Fibroblast of lung (primary cell): ENCODE measurements at regions not wholly inside any gene's neighbourhood (a gene's known extent, or its start where the extent isn't known, plus 50 kb on each side); places are given as distances from the start of the nearest gene placed in this dataset.

Experiments used
- DNase-seq, 2 donors: peaks; one replicate each; pipeline versions ENCODE4 v3.0.0 to v3.0.0-alpha.2; 2010; ENCODE audit warnings: low read depth in 2 of 2
- H2AFZ ChIP-seq: 2 replicates; pipeline ENCODE4 v1.5.1; 2012; ENCODE audit warnings: low read length, control low read depth, inconsistent platforms
- H3K27ac ChIP-seq: 2 replicates; pipeline ENCODE4 v1.5.1; 2011; ENCODE audit warnings: low read length, control low read depth; ENCODE audit not compliant: insufficient read depth
- H3K27me3 ChIP-seq: 2 replicates; pipeline ENCODE4 v1.5.1; 2011; ENCODE audit warnings: mild to moderate bottlenecking, low read length; ENCODE audit not compliant: control insufficient read depth, insufficient read depth
- H3K36me3 ChIP-seq: 2 replicates; pipeline ENCODE4 v1.5.1; 2011; ENCODE audit warnings: low read length; ENCODE audit not compliant: control insufficient read depth, insufficient read depth
- H3K4me1 ChIP-seq: 2 replicates; pipeline ENCODE4 v1.5.1; 2011; ENCODE audit warnings: low read length; ENCODE audit not compliant: control insufficient read depth, insufficient read depth; ENCODE audit errors: extremely low read depth
- H3K4me2 ChIP-seq: 2 replicates; pipeline ENCODE4 v1.5.1; 2011; ENCODE audit warnings: low read length, control low read depth; ENCODE audit not compliant: insufficient read depth; ENCODE audit errors: extremely low read depth
- H3K4me3 ChIP-seq, 4 experiments: fragments of 200-600 bp in 1 of 4; sonication (generic) in 1 of 4; replicated peaks in 1 of 4; 2 replicates each; pipeline ENCODE4 v1.5.1; 2011 to 2016; ENCODE audit warnings: low read length in 4 of 4, low read depth in 3 of 4, mild to moderate bottlenecking in 3 of 4, control low read depth in 2 of 4, inconsistent platforms in 1 of 4, mixed read lengths in 1 of 4; ENCODE audit not compliant: insufficient read depth in 1 of 4; ENCODE audit errors: control extremely low read depth in 1 of 4
- H3K79me2 ChIP-seq: 2 replicates; pipeline ENCODE4 v1.5.1; 2012; ENCODE audit warnings: mild to moderate bottlenecking, low read length, inconsistent platforms; ENCODE audit not compliant: control insufficient read depth, insufficient read depth
- H3K9ac ChIP-seq: 2 replicates; pipeline ENCODE4 v1.5.1; 2011; ENCODE audit warnings: mild to moderate bottlenecking, low read length, control low read depth; ENCODE audit not compliant: insufficient read depth
- H3K9me3 ChIP-seq: 2 replicates; pipeline ENCODE4 v1.5.1; 2012; ENCODE audit warnings: low read depth, low read length; ENCODE audit not compliant: control insufficient read depth, insufficient read depth
- H4K20me1 ChIP-seq: 2 replicates; pipeline ENCODE4 v1.5.1; 2011; ENCODE audit warnings: low read length; ENCODE audit not compliant: control insufficient read depth, insufficient read depth; ENCODE audit errors: extremely low read depth
- CTCF ChIP-seq, 2 donors: IDR thresholded peaks in 1 of 2; conservative IDR thresholded peaks in 1 of 2; 1 replicate in 1 of 2; 2 replicates in 1 of 2; pipeline ENCODE4 v1.5.1; 2011 to 2012; ENCODE audit warnings: low read length in 2 of 2, control low read depth in 1 of 2, inconsistent platforms in 1 of 2, low read depth in 1 of 2, mild to moderate bottlenecking in 1 of 2
- EZH2 ChIP-seq: IDR thresholded peaks from 2 replicates; pipeline ENCODE4 v1.5.1; 2012; ENCODE audit warnings: low read length, control low read depth, mild to moderate bottlenecking; ENCODE audit errors: missing control alignments

DNA sequence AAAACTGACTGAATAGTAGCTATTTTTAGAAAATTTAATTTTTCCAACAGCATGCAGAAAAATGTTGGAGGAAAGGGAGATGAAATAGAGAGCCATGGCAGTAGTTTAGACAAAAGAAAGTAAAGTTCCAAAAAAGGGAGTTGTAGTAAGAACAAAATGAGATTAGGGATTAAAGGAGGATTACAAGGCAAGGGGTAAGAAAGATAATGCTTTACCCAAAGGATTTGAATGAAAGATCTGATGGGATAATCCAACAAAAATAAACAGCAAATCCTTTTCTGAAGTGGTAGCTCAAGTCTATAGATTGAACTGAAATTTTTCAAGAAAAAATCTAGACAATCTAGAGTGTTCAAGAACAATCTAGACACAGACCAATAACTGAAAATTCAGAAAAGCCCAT is 644.3 kb upstream of the FSHR start:
- H3K27me3 ChIP-seq = no peaks in the 10 kb centered on the region
- H3K4me3 ChIP-seq = no peak overlapping the region
- H4K20me1 ChIP-seq = no peaks in the 10 kb centered on the region
- H2AFZ ChIP-seq = no peak overlapping the region
- H3K36me3 ChIP-seq = no peaks in the 10 kb centered on the region
- H3K4me1 ChIP-seq = no peaks in the 10 kb centered on the region
- H3K9me3 ChIP-seq = no peaks in the 10 kb centered on the region
- TF ChIP-seq CTCF (conservative IDR thresholded peaks at IDR 0.05 in 1 of 2, IDR thresholded peaks at IDR 0.05 in 1 of 2; ENCODE audit: low read depth in 1 of 2, low read length in 2 of 2) = no peak
- TF ChIP-seq EZH2 = no peak
- no peak overlapping the region for H3K4me2 ChIP-seq
- no peak overlapping the region for H3K27ac ChIP-seq
- no peak overlapping the region for H3K9ac ChIP-seq
- no peaks in the 10 kb centered on the region for H3K79me2 ChIP-seq
- no peak for DNase-seq

DNA sequence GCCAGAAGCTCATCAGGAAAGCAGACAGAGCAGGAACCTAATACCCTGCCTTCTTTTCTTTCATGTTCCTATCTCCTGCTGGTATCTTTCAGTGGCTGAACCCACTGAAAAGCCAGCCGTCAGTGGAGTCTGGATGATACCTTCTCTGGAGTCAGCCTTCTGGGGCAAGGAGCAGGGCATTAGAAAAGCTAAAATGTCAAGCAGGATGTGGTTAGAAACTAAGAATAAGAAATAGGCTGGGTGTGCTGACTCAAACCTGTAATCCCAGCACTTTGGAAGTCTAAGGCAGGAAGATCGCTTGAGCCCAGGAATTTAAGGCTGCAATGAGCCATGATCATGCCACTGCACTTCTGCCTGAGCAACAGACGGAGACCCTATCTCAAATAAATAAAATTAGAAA is 642.0 kb upstream of the FSHR start:
- H3K79me2 ChIP-seq = no peaks in the 10 kb centered on the region
- H3K4me2 ChIP-seq = no peak overlapping the region
- H2AFZ ChIP-seq = no peak overlapping the region
- no peaks in the 10 kb centered on the region for H4K20me1 ChIP-seq
- DNase-seq = no peak
- H3K36me3 ChIP-seq = no peaks in the 10 kb centered on the region
- no peak overlapping the region for H3K4me3 ChIP-seq
- no peak overlapping the region for H3K9ac ChIP-seq
- H3K27me3 ChIP-seq = no peaks in the 10 kb centered on the region
- H3K27ac ChIP-seq = no peak overlapping the region
- no peaks in the 10 kb centered on the region for H3K9me3 ChIP-seq
- no peaks in the 10 kb centered on the region for H3K4me1 ChIP-seq
- TF ChIP-seq CTCF (conservative IDR thresholded peaks at IDR 0.05 in 1 of 2, IDR thresholded peaks at IDR 0.05 in 1 of 2; ENCODE audit: low read depth in 1 of 2, low read length in 2 of 2) (no peak), EZH2 (no peak)

DNA sequence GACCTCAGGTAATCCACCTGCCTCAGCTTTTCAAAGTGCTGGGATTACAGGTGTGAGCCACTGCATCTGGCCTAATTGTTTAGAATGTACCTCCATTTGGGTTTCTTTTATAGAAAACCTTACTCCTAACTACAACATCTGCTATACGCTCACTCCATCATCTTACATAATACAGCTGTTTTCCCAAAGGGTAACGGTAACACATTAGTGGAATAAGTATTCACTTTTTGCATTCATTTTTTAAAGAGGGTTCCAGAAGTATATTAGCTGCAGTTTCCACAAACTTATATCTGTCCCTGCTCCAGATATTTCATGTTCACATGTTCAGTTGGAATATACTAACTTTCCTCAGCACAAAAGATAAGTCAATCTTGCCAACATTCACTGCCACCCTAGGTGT is 640.1 kb upstream of the FSHR start:
- Histone ChIP-seq H3K4me3 (no peak overlapping the region), H3K4me1 (no peaks in the 10 kb centered on the region), H2AFZ (no peak overlapping the region), H3K27me3 (no peaks in the 10 kb centered on the region), H3K9me3 (no peaks in the 10 kb centered on the region), H3K9ac (no peak overlapping the region), H3K79me2 (no peaks in the 10 kb centered on the region), H4K20me1 (no peaks in the 10 kb centered on the region), H3K4me2 (no peak overlapping the region), H3K27ac (no peak overlapping the region), H3K36me3 (no peaks in the 10 kb centered on the region)
- no peak for TF ChIP-seq EZH2
- no peak for TF ChIP-seq CTCF (conservative IDR thresholded peaks at IDR 0.05 in 1 of 2, IDR thresholded peaks at IDR 0.05 in 1 of 2; ENCODE audit: low read depth in 1 of 2, low read length in 2 of 2)
- no peak for DNase-seq
